Activated CD4-positive, alpha-beta memory T cell treated with anti-CD3 and anti-CD28 coated beads, Interleukin-2, amount 10 ng/mL, durations not matched to agents 7 days and 5 days (primary cell): ENCODE measurements at regions not wholly inside any gene's neighbourhood (a gene's known extent, or its start where the extent isn't known, plus 50 kb on each side); places are given as distances from the start of the nearest gene placed in this dataset.

ENCODE experiments used
- CTCF ChIA-PET: fragments of 350-600 bp; sonication (Branson Sonifier 250); formaldehyde crosslinking; loops from one replicate; lab custom pipeline; 2021; ENCODE audit warnings: antibody characterized with exemption, inconsistent platforms; lab: Charles Lee
- POLR2A ChIA-PET: fragments of 350-600 bp; sonication (Branson Sonifier 250); formaldehyde crosslinking; loops from one replicate; lab custom pipeline; 2021; ENCODE audit warnings: antibody characterized with exemption; lab: Charles Lee
- DNase-seq: peaks from one replicate; pipeline ENCODE4 v3.0.0-alpha.2; 2020
- H3K27ac Mint-ChIP-seq: one replicate; pipeline ENCODE4 v1.8.0; 2021; ENCODE audit warnings: mild to moderate bottlenecking, mixed read lengths
- H3K27me3 Mint-ChIP-seq: one replicate; pipeline ENCODE4 v1.8.0; 2021; ENCODE audit warnings: mixed read lengths
- H3K36me3 Mint-ChIP-seq: one replicate; pipeline ENCODE4 v1.8.0; 2021; ENCODE audit warnings: low read depth, mixed read lengths
- H3K4me1 Mint-ChIP-seq: one replicate; pipeline ENCODE4 v1.8.0; 2021; ENCODE audit warnings: mixed read lengths
- H3K4me3 Mint-ChIP-seq: one replicate; pipeline ENCODE4 v1.8.0; 2021; ENCODE audit warnings: mild to moderate bottlenecking, mixed read lengths
- H3K9me3 Mint-ChIP-seq: one replicate; pipeline ENCODE4 v1.8.0; 2021; ENCODE audit warnings: mixed read lengths

DNA sequence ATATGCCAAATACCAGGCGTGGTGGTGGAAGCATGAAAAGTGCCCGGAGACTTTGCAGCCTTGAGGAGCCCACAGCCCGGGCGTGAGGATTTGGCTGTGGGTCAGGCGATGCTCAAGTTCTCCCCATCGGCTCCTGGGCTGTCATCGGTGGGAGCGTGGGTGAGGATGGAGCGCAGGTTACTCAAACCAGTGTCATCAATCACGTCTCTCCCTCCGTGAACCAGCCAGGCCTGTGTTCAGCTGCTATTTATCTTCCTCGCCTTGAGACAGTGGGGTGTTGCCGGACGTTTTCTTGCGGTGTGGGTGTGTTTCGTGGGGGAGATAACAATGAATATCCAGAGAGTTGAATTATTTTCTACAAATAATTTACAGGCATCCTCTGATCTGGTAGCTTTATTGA, 317.6 kb downstream of the EIPR1 start:
- H3K27me3 Mint-ChIP-seq: no peaks in the 10 kb centered on the region
- CTCF ChIA-PET: no interaction called here
- H3K36me3 Mint-ChIP-seq: no peaks in the 10 kb centered on the region
- peaks cover 6% of the 10 kb centered on the region for H3K9me3 Mint-ChIP-seq
- no peak overlapping the region for H3K27ac Mint-ChIP-seq
- no peaks in the 10 kb centered on the region for H3K4me1 Mint-ChIP-seq
- POLR2A ChIA-PET: no interaction called here
- DNase-seq: no peak
- no peak overlapping the region for H3K4me3 Mint-ChIP-seq

DNA sequence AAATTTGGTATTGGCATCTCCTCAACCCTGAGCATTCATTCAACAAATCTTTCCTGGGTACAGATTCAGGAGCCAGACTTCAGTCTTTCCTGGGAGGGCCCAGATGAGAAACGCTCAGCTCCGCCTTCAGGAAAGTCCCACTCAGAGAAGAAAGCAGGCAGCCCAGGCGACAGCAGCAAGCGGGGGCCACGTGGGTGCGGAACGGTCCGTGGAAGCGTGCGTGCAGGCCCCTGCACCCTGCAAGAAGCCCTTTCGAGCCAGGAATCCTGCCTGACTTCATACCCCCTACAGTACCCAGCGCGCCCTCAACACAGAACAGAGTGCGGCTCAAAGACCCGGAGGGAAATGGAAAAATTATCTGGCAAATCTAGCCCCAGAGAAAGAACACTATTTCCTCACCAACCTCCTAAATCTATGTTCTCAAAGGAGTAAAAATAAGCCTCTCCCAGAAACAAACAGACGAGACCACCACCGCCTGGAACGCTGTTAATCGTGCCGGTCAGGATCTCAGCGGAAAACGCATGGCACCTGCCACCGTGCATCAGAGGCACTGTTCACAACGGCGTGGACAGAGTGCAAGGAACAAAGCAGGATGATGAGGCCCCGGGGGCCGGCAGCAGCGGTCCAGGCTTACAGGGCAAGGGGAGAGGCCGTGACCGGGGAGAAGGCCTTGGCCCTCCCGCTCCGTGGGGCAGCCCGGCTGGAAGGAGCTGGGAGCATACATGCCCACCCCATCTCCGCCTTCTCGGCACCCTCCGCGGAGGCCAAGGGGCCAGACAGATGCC, 318.3 kb downstream of the EIPR1 start:
- no peaks in the 10 kb centered on the region for H3K27me3 Mint-ChIP-seq
- no peaks in the 10 kb centered on the region for H3K4me1 Mint-ChIP-seq

DNA sequence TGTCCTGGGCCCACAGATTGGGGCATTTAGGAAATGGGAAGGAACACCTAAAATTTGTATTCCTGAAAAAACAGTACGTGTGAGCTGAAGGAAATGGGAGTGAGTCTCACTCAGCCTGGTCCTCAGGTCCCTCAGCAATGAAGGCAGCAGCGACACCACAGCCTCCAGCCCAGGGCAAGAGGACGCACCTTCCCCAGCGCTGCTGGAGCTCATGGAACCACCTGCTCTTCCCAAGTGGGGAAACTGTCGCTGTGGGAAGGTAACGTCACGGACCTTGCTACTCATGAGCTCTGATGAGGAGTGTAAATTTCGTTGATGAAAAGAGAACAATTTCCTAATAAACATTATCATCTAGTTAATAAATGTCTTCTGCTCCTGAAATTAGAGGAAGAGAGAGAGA, 323.6 kb downstream of the EIPR1 start:
- Mint-ChIP-seq H3K4me1 (no peaks in the 10 kb centered on the region), H3K36me3 (no peaks in the 10 kb centered on the region), H3K4me3 (no peak overlapping the region), H3K9me3 (peaks cover 6% of the 10 kb centered on the region), H3K27me3 (no peaks in the 10 kb centered on the region), H3K27ac (no peak overlapping the region)
- ChIA-PET CTCF (no interaction called here), POLR2A (no interaction called here)
- DNase-seq: no peak

More for the DNA sequence above, 318.3 kb downstream of the EIPR1 start:
- DNase-seq: no peak
- Mint-ChIP-seq H3K9me3 (peaks cover 6% of the 10 kb centered on the region), H3K36me3 (no peaks in the 10 kb centered on the region), H3K4me3 (no peak overlapping the region), H3K27ac (no peak overlapping the region)
- POLR2A ChIA-PET: no interaction called here
- CTCF ChIA-PET: no interaction called here

DNA sequence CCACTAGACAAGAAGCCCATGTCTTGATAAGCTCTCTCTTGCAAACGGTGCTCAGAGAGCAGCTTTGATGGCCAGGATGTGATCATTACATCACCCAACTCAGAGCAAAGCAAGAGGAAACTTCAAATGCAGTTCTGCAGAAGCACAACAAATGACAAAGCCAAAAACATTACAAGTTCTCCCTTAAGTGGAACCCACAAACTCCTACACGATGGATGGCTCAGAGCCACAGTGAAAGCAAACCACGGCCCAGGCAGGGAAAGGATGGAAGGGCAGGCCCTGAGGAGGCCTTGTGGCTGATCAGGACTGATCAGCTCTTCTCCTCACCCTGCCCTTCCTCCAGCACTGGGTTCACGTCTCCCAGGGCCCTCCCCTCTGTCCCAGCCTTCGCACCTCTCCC, 326.4 kb downstream of the EIPR1 start:
- no peak overlapping the region for H3K4me3 Mint-ChIP-seq
- no peaks in the 10 kb centered on the region for H3K4me1 Mint-ChIP-seq
- H3K9me3 Mint-ChIP-seq: peaks cover under 1% of the 10 kb centered on the region
- no peak overlapping the region for H3K27ac Mint-ChIP-seq
- DNase-seq: no peak
- ChIA-PET CTCF (no interaction called here), POLR2A (no interaction called here)
- no peaks in the 10 kb centered on the region for H3K27me3 Mint-ChIP-seq
- H3K36me3 Mint-ChIP-seq: no peaks in the 10 kb centered on the region

DNA sequence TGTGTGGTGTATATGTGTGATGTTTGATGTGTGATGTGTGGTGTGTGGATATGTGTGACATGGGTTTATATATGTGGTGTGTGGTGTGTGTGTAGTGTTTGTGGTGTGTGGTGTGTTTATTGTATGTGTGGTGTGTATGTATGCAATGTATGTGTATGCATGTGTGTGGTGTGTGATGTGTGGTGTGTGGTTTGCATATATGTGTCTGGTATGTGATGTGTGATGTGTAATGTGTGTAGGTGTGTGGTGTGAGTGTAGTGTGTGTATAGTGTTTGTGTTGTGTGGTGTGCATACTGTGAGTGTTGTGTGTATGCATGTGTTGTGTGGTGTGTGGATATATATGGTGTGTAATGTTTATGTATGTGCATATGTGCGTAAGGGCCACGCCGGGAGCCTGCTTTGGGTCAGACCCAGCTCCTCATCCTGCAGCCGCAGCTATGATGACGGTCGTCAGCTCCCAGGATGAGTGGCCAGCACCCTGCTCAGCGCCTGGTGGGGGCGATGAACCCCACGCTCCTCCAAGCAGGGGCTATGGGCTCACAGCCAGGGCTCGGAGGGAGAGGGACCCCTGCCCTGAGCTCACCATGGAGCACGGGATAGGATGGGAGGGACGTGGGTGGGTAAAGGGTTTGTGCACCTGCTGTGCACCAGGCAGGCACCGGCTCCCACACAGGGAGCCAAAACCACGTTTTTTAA, 331.3 kb downstream of the EIPR1 start:
- no peak for DNase-seq
- POLR2A ChIA-PET: no interaction called here
- CTCF ChIA-PET: no interaction called here
- Mint-ChIP-seq H3K36me3 (no peaks in the 10 kb centered on the region), H3K4me1 (no peaks in the 10 kb centered on the region), H3K4me3 (no peak overlapping the region), H3K27ac (no peak overlapping the region), H3K9me3 (peaks cover 4% of the 10 kb centered on the region), H3K27me3 (no peaks in the 10 kb centered on the region)

DNA sequence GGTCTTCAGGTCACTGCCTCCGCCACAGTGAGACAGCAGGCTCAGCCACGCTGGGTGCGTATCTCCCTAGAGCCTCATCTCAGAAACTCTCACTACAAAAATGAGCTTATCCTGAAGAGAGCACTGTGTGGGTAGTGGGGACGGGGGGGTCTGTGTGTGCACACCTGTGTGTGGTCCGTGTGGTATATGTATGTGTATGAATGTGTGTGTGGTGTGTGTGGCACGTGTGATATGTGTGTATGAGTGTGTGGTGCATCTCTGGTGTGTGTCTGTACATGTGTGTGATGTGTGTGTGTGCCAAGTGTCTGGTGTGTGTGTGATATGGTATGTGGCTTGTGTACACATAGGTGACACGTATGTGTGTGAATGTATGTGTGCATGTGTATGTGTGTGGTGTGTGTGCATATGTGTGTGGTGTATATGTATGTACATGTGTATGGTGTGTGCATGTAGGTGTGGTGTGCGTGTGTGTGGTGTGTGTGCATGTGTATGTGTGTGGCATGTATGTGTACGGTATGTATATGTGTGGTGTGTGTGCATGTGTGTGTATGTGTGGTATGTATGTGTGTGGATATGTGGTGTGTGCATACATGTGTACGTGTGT, 332.2 kb downstream of the EIPR1 start:
- ChIA-PET POLR2A (no interaction called here), CTCF (no interaction called here)
- no peaks in the 10 kb centered on the region for H3K27me3 Mint-ChIP-seq
- no peak overlapping the region for H3K27ac Mint-ChIP-seq
- no peak for DNase-seq
- H3K36me3 Mint-ChIP-seq: no peaks in the 10 kb centered on the region
- H3K9me3 Mint-ChIP-seq: peaks cover 4% of the 10 kb centered on the region
- no peaks in the 10 kb centered on the region for H3K4me1 Mint-ChIP-seq
- H3K4me3 Mint-ChIP-seq: no peak overlapping the region

DNA sequence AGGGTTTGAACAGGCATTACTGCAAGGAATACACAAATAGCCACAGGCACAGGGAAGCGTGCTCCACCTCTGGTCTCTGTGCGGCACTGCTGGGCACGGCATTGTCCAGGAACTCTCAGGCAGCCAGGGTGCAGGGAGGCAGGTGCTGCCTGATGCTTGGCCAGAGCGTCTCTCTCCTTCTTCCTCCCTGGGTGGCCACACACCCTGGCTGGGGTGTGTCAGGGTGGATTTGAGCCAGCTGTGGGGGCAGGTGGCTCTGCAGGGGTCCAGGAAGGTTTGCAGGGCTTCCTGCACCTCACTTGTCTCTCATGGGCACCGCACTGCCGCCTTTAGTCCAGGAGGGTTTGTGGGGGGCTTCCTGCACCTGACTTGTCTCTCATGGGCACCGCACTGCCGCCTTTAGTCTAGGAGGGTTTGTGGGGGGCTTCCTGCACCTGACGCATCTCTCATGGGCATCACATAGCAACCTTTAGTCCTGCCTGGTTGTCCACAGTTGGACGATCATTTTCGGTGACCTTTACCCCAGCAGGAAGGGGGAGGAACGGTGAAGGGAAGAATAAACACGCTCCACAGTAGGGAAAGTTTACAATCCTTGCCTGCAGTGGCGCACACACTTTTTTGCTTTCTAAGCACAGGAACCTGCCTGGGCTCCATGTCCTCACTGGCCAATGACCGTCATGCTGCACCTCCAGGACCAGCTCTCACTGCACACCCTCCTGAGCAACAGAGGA, 332.9 kb downstream of the EIPR1 start:
- Mint-ChIP-seq H3K27me3 (no peaks in the 10 kb centered on the region), H3K27ac (no peak overlapping the region), H3K36me3 (no peaks in the 10 kb centered on the region), H3K4me3 (no peak overlapping the region), H3K9me3 (peaks cover 4% of the 10 kb centered on the region), H3K4me1 (no peaks in the 10 kb centered on the region)
- ChIA-PET POLR2A (no interaction called here), CTCF (no interaction called here)
- no peak for DNase-seq

DNA sequence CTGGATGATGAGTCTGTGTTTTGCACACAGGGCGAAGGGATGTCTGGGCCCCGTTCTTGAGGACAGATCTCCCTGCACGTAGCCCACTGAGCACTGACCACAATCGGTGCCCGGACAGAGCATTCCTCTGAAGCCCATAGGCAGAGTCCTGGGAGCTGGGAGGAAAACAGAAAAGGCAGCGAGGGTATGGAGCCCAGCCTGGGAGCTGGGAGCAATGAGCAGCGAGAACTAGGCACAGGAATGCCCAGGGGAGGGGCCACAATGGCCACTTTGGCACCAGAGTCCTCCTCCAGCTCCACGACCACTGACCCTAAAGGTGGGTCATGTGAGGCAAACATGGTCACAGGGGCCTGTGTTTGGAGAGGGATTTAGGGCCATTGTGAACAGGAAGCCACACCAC, 333.9 kb downstream of the EIPR1 start:
- H3K27ac Mint-ChIP-seq: no peak overlapping the region
- H3K36me3 Mint-ChIP-seq: no peaks in the 10 kb centered on the region
- no peaks in the 10 kb centered on the region for H3K4me1 Mint-ChIP-seq
- POLR2A ChIA-PET: no interaction called here
- H3K4me3 Mint-ChIP-seq: no peak overlapping the region
- H3K27me3 Mint-ChIP-seq: no peaks in the 10 kb centered on the region
- DNase-seq: no peak
- H3K9me3 Mint-ChIP-seq: peaks cover 4% of the 10 kb centered on the region
- CTCF ChIA-PET: no interaction called here

DNA sequence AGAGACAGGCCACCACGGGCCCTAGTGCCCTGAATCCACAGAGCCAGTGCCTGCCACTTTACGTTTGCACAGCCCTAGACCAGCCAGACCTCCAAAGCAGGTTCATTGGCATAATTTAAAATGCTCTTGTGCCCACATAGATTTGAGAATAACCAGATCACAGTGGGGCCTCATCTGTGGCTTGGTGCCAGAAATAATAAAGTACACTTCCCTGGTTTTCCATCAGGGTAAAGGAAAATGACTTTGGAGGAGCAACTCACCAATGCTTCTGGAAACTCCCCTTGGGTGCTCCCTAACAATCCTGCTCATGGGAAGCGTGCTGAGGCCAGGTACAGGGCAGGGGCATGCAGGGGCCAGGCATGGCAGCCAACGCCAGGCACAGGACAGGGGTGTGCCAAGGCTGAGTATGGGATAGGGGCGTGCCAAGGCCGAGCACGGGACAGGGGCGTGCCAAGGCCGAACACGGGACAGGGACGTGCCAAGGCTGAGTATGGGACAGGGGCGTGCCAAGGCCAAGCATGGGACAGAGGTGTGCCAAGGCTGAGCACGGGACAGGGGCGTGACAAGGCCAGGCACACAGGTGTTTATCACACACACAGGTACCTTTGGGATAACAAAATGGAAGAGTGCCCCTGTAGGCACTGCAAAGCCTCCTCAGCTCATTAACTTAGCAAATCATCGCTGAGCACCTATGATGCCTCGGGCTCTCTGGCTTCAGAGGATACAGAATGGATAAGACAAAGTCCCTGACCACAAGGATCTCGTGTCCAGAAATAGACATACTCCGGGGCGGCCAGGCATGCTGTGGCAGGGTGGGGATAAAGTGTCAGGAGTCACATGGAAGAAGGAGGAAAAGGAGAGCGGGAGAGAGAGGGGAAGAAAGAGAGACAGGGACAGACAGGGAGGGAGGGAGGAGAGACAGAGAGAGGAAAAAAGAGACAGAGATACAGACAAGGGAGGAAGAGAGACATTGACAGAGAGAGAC, 334.7 kb downstream of the EIPR1 start:
- H3K36me3 Mint-ChIP-seq: no peaks in the 10 kb centered on the region
- ChIA-PET CTCF (no interaction called here), POLR2A (no interaction called here)
- H3K27me3 Mint-ChIP-seq: no peaks in the 10 kb centered on the region
- no peak overlapping the region for H3K27ac Mint-ChIP-seq
- peaks cover 4% of the 10 kb centered on the region for H3K9me3 Mint-ChIP-seq
- no peak for DNase-seq
- H3K4me3 Mint-ChIP-seq: no peak overlapping the region
- H3K4me1 Mint-ChIP-seq: no peaks in the 10 kb centered on the region

DNA sequence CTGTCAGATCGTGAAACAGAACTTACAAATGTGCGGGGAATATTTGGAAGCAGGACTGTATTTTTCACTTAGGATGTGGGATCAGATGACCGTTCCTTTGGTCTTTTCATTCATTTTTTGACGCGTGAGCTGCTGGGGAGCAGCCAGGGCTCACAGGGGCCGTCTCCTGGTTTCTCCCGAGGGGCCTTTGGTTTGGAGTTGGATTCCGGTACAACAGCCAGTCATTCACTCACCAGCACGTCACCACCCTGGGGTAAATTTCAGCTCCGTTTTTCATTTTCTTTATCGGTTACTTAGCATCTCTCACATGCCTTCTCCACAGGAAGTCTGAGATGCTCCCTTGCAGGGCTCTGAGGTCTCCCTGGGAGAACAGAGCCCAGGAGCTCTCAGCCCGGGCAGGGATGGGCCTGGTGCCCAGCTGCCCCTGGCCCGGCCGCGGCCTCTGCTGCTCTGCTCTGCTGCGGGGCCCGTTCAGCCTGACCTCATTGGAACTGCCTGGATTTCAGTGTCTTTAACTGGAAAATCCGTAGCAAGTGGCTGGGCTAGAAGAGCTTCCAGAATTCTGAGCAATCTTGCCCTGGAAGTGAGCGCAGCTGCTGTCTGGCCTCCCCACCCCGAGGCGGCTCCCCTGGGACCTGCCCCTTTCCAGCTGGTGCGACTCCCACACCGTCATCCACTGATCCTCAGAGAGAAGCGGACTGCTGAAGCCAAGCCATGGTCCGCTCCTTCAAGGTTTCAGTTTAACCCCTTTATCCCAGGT, 335.6 kb downstream of the EIPR1 start:
- no peak for DNase-seq
- Mint-ChIP-seq H3K27me3 (no peaks in the 10 kb centered on the region), H3K9me3 (peaks cover 4% of the 10 kb centered on the region), H3K27ac (no peak overlapping the region), H3K4me3 (no peak overlapping the region), H3K36me3 (no peaks in the 10 kb centered on the region), H3K4me1 (no peaks in the 10 kb centered on the region)
- POLR2A ChIA-PET: no interaction called here
- CTCF ChIA-PET: no interaction called here

DNA sequence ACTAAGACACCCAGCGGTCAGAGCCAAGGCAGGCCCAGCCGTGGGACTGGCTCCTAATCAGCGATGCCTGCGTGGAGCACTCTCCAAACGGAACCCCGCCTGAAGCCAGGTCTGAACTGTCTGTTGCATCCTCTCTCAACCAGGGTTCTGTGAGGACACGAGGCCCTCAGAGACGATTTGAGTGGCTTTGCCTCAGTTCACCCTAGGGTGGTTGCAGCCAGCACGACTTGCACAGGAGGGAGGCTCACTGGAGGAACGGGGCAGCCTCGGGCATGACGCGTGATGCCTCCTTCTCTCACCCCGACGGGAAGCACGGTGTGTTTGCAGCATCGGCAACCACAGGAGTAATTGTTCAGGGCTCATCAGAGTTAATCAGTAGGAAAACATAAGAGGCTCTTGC, 336.4 kb downstream of the EIPR1 start:
- Mint-ChIP-seq H3K4me3 (no peak overlapping the region), H3K27me3 (no peaks in the 10 kb centered on the region), H3K4me1 (no peaks in the 10 kb centered on the region), H3K9me3 (peaks cover 4% of the 10 kb centered on the region), H3K36me3 (no peaks in the 10 kb centered on the region), H3K27ac (no peak overlapping the region)
- ChIA-PET CTCF (no interaction called here), POLR2A (no interaction called here)
- no peak for DNase-seq
